ENCODE measurements at regions not wholly inside any gene's neighbourhood (a gene's known extent, or its start where the extent isn't known, plus 50 kb on each side); places are given as distances from the start of the nearest gene placed in this dataset.

DNA sequence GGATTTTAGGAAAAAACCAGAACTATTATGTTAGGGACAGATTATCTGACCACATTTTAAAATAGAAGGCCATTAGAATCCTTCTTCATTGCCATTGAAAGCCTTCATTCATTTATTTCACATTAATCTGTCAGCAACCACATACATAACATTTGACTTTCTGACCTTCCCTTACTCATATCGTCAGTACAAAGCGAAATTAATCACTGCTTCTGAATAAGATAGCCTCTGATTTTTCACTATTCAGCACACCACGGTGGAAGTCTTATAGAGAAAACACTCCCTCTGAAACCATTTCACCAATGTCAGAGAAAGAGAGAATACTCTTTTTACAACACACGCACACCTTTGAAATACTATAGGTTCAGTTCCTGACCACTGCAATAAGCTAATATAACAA is 442.5 kb upstream of the ID4 start:
- TF ChIP-seq, protein P1, sequence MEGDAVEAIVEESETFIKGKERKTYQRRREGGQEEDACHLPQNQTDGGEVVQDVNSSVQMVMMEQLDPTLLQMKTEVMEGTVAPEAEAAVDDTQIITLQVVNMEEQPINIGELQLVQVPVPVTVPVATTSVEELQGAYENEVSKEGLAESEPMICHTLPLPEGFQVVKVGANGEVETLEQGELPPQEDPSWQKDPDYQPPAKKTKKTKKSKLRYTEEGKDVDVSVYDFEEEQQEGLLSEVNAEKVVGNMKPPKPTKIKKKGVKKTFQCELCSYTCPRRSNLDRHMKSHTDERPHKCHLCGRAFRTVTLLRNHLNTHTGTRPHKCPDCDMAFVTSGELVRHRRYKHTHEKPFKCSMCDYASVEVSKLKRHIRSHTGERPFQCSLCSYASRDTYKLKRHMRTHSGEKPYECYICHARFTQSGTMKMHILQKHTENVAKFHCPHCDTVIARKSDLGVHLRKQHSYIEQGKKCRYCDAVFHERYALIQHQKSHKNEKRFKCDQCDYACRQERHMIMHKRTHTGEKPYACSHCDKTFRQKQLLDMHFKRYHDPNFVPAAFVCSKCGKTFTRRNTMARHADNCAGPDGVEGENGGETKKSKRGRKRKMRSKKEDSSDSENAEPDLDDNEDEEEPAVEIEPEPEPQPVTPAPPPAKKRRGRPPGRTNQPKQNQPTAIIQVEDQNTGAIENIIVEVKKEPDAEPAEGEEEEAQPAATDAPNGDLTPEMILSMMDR (IDR thresholded peaks at IDR 0.05) = no peak
- TF ChIP-seq POLR2A (IDR thresholded peaks at IDR 0.05; ENCODE audit: low read depth) = no peak
- TF ChIP-seq EP300 (IDR thresholded peaks at IDR 0.05) = no peak

All from esophagus muscularis mucosa (tissue), 4 donors.